ENCODE measurements at regions not wholly inside any gene's neighbourhood (a gene's known extent, or its start where the extent isn't known, plus 50 kb on each side); places are given as distances from the start of the nearest gene placed in this dataset.

GRCh38 chr13:106755542-106755941, 187.6 kb upstream of the ARGLU1 start:
- CTCF ChIA-PET = interaction anchor here (1.2 to 1.6 kb wide), 2 partner anchors 10 to 30 kb away, joined by 3 to 5 read pairs; no protein-coding TSS in a partner anchor

GRCh38 chr13:106753251-106753650, 185.3 kb upstream of the ARGLU1 start:
- ChIA-PET POLR2A (no interaction called here), CTCF (no interaction called here)
- Histone ChIP-seq H3K36me3 (replicated peaks in 1 of 2; ENCODE audit: control insufficient read depth in 1 of 2, insufficient read depth in 2 of 2, low read length in 1 of 2) (no peaks in the 10 kb centered on the region), H3K79me2 (ENCODE audit: insufficient read depth) (no peaks in the 10 kb centered on the region), H3F3A (replicated peaks; ENCODE audit: insufficient read depth) (no peaks in the 10 kb centered on the region), H3K27me3 (ENCODE audit: insufficient read depth) (no peaks in the 10 kb centered on the region), H2AFZ (ENCODE audit: low read depth) (no peak overlapping the region), H3K9me2 (no peaks in the 10 kb centered on the region), H3K4me1 (ENCODE audit: control insufficient read depth in 1 of 2, insufficient read depth in 2 of 2, low read depth in 1 of 2, low read length in 1 of 2) (no peaks in the 10 kb centered on the region), H3K9ac (no peak overlapping the region), H3K27ac (ENCODE audit: low read depth in 2 of 2, low read length in 1 of 2) (no peak overlapping the region), H3K4me3 (ENCODE audit: low read depth in 2 of 2, low read length in 1 of 2) (no peak overlapping the region), H3K4me2 (no peak overlapping the region), H3K9me3 (no peaks in the 10 kb centered on the region), H4K20me1 (ENCODE audit: insufficient read depth) (no peaks in the 10 kb centered on the region)
- 50% methylated on average over 6 of the region's 6 CpGs for WGBS (ENCODE audit: low lambda C conversion rate)
- DNase-seq = no peak
- no peak for TF ChIP-seq USF2 (IDR thresholded peaks at IDR 0.05; ENCODE audit: borderline replicate concordance, low read depth, low read length)
- TF ChIP-seq MXI1 (IDR thresholded peaks at IDR 0.05; ENCODE audit: low read depth, low read length) = no peak
- TF ChIP-seq TEAD4 (IDR thresholded peaks at IDR 0.05; ENCODE audit: borderline replicate concordance, insufficient read depth) = no peak
- no peak for TF ChIP-seq EZH2phosphoT487 (IDR thresholded peaks at IDR 0.05; ENCODE audit: borderline replicate concordance, low read depth)
- TF ChIP-seq JUND (IDR thresholded peaks at IDR 0.05) = no peak
- TF ChIP-seq RFX5 (IDR thresholded peaks at IDR 0.05; ENCODE audit: low read length) = no peak
- no peak for TF ChIP-seq CHD2 (IDR thresholded peaks at IDR 0.05; ENCODE audit: low read length, partially characterized antibody)
- no peak for TF ChIP-seq RCOR1 (IDR thresholded peaks at IDR 0.05; ENCODE audit: low read length)
- TF ChIP-seq USF1 (IDR thresholded peaks at IDR 0.05; ENCODE audit: borderline replicate concordance, low read depth) = no peak
- TF ChIP-seq NFIC (IDR thresholded peaks at IDR 0.05; ENCODE audit: borderline replicate concordance) = no peak
- TF ChIP-seq GATA2 (CRISPR knock-in tag; IDR thresholded peaks at IDR 0.05) = no peak
- TF ChIP-seq FOSL2 (IDR thresholded peaks at IDR 0.05; ENCODE audit: borderline replicate concordance, low read depth) = no peak

More at GRCh38 chr13:106755542-106755941, 187.6 kb upstream of the ARGLU1 start:
- H3K9ac ChIP-seq = no peak overlapping the region
- H3K4me3 ChIP-seq (ENCODE audit: low read depth in 2 of 2, low read length in 1 of 2) = no peak overlapping the region
- no peaks in the 10 kb centered on the region for H3K79me2 ChIP-seq (ENCODE audit: insufficient read depth)
- WGBS (ENCODE audit: low lambda C conversion rate) = 61% methylated on average over 9 of the region's 9 CpGs
- no peaks in the 10 kb centered on the region for H3K36me3 ChIP-seq (replicated peaks in 1 of 2; ENCODE audit: control insufficient read depth in 1 of 2, insufficient read depth in 2 of 2, low read length in 1 of 2)
- no peak overlapping the region for H2AFZ ChIP-seq (ENCODE audit: low read depth)
- no peaks in the 10 kb centered on the region for H3K27me3 ChIP-seq (ENCODE audit: insufficient read depth)
- no peaks in the 10 kb centered on the region for H3K9me3 ChIP-seq
- H3K27ac ChIP-seq (ENCODE audit: low read depth in 2 of 2, low read length in 1 of 2) = no peak overlapping the region
- POLR2A ChIA-PET = no interaction called here
- no peak for TF ChIP-seq REST (IDR thresholded peaks at IDR 0.05; ENCODE audit: low read depth, low read length)
- TF ChIP-seq USF2 (IDR thresholded peaks at IDR 0.05; ENCODE audit: borderline replicate concordance, low read depth, low read length) = no peak
- TF ChIP-seq ELF1 (IDR thresholded peaks at IDR 0.05) = no peak
- no peak for TF ChIP-seq TEAD4 (IDR thresholded peaks at IDR 0.05; ENCODE audit: borderline replicate concordance, insufficient read depth)
- no peak for TF ChIP-seq FOXM1 (IDR thresholded peaks at IDR 0.05; ENCODE audit: low read depth)
- TF ChIP-seq EP300 (IDR thresholded peaks at IDR 0.05; ENCODE audit: borderline replicate concordance in 1 of 2, low read depth in 1 of 2, low read length in 1 of 2) = no peak
- no peak for TF ChIP-seq RXRA (IDR thresholded peaks at IDR 0.05; ENCODE audit: borderline replicate concordance, low read depth)
- H4K20me1 ChIP-seq (ENCODE audit: insufficient read depth) = no peaks in the 10 kb centered on the region
- H3K9me2 ChIP-seq = no peaks in the 10 kb centered on the region
- no peak overlapping the region for H3K4me2 ChIP-seq
- no peaks in the 10 kb centered on the region for H3F3A ChIP-seq (replicated peaks; ENCODE audit: insufficient read depth)
- DNase-seq = no peak
- H3K4me1 ChIP-seq (ENCODE audit: control insufficient read depth in 1 of 2, insufficient read depth in 2 of 2, low read depth in 1 of 2, low read length in 1 of 2) = no peaks in the 10 kb centered on the region
